Thymus (tissue), 11 donors: ENCODE measurements at regions not wholly inside any gene's neighbourhood (a gene's known extent, or its start where the extent isn't known, plus 50 kb on each side); places are given as distances from the start of the nearest gene placed in this dataset.

Experiments
- DNase-seq, 9 donors: peaks; one replicate each; pipeline ENCODE4 v3.0.0-alpha.2; 2013; ENCODE audit warnings: low spot score in 9 of 9, low read depth in 6 of 9, missing footprints in 1 of 9
- H3K27ac ChIP-seq, 2 donors: one replicate each; pipeline ENCODE4 v1.5.1; 2013; ENCODE audit warnings: control low read depth in 1 of 2, low read depth in 1 of 2, low read length in 1 of 2, mild to moderate bottlenecking in 1 of 2, moderate library complexity in 1 of 2
- H3K27me3 ChIP-seq, 2 donors: one replicate each; pipeline ENCODE4 v1.5.1; 2013; ENCODE audit warnings: low read length in 1 of 2; ENCODE audit not compliant: control insufficient read depth in 2 of 2, insufficient read depth in 1 of 2
- H3K36me3 ChIP-seq, 2 donors: one replicate each; pipeline ENCODE4 v1.5.1; 2013; ENCODE audit warnings: low read length in 1 of 2, mild to moderate bottlenecking in 1 of 2, moderate library complexity in 1 of 2; ENCODE audit not compliant: control insufficient read depth in 2 of 2, insufficient read depth in 2 of 2
- H3K4me1 ChIP-seq, 2 donors: one replicate each; pipeline ENCODE4 v1.5.1; 2013; ENCODE audit warnings: low read length in 2 of 2; ENCODE audit not compliant: control insufficient read depth in 2 of 2, insufficient read depth in 2 of 2
- H3K4me3 ChIP-seq, 2 donors: one replicate each; pipeline ENCODE4 v1.5.1; 2013; ENCODE audit warnings: low read length in 2 of 2, control low read depth in 1 of 2, mild to moderate bottlenecking in 1 of 2
- H3K9me3 ChIP-seq, 2 donors: one replicate each; pipeline ENCODE4 v1.5.1; 2013; ENCODE audit warnings: low read length in 1 of 2, mild to moderate bottlenecking in 1 of 2; ENCODE audit not compliant: control insufficient read depth in 2 of 2, insufficient read depth in 1 of 2
- WGBS: extraction: QIAGEN DNeasy Blood & Tissue Kit; methylation state at CpG from one replicate; pipeline ENCODE4 v1.1.7; 2013; 5-methylcytosine and 5-hydroxymethylcytosine counted together
- donor health status: healthy.

DNA sequence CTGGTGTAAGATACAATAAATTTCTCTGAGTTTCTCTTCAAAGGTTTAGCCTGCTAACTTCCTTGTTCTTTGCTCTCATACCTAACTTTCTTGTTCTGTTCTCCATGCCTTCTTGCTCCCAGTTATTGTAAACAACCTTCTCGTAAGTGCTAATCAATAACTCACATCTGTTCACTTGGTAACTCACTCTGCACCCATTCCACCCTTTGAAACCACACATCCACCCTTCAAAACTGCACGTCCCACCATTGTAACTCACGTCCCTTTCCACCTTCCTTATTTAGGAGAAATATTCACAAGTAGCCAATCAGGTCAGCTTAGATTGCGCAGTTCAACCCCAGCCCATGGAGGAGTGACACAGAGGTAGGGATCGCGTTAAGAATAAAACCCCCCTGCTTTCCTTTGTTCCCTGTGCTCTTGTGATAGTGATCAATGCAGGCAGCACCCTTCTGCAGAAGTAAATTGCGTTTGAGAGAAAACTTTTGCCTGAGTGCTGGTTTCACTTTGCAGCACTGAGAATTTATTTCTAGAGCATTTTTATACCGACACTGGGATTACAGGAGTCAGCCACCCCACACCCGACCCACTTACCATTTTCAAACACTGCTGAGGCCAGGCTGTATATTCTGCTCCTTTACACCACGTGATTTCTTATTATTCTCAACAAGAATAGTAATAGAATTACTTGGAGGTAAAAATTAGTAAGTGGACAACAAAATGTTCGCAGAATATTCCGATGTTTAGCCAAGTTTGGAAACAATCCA, 789.2 kb upstream of the RGS18 start:
- Histone ChIP-seq H3K9me3 (no peaks in the 10 kb centered on the region), H3K27me3 (no peaks in the 10 kb centered on the region), H3K4me1 (no peaks in the 10 kb centered on the region), H3K27ac (no peak overlapping the region), H3K36me3 (no peaks in the 10 kb centered on the region), H3K4me3 (no peak overlapping the region)
- no peak for DNase-seq
- 84% methylated on average over 12 of the region's 12 CpGs for WGBS

DNA sequence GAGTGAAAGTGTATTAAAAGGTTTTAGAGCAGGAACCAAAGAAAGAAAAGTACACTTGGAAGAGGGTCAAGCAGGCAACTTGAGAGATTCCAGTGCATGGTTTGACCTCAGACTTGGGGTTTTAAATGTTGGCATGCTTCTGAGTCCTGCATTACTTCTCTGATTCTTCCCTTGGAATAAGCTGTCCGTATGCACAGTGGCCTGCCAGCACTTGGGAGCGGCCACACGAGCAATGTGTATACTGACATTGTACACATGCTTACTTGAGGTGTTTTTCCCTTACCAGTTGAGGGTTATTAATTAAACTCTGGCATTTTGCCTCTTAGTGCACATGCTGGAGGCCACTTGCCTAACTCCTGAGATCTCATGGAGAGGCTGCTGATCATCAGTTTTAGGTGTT, 786.6 kb upstream of the RGS18 start:
- Histone ChIP-seq H3K27me3 (no peaks in the 10 kb centered on the region), H3K36me3 (no peaks in the 10 kb centered on the region), H3K4me1 (no peaks in the 10 kb centered on the region), H3K27ac (no peak overlapping the region), H3K9me3 (no peaks in the 10 kb centered on the region), H3K4me3 (no peak overlapping the region)
- DNase-seq: no peak
- 98% methylated on average over 3 of the region's 3 CpGs for WGBS

DNA sequence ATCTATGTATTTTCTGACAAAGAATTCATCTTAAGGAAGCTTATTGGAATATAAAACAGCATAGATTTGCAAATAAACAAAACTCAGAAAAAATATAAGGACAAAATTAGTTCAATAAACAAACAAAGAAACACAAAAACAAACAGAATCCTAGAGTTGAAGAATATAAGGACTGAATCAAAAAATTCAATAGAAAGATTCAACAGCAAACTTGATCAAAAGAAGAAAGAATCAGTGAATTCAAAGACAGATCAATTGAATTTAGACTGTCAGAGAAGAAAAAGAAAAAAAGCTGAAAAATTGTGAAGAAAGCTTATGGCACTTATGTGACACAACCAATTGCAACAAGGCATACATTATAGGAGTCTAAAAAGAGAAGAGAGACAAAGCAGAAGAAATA, 770.0 kb upstream of the RGS18 start:
- Histone ChIP-seq H3K9me3 (no peaks in the 10 kb centered on the region), H3K27me3 (no peaks in the 10 kb centered on the region), H3K4me3 (no peak overlapping the region), H3K27ac (no peak overlapping the region), H3K4me1 (no peaks in the 10 kb centered on the region), H3K36me3 (no peaks in the 10 kb centered on the region)
- DNase-seq: no peak

DNA sequence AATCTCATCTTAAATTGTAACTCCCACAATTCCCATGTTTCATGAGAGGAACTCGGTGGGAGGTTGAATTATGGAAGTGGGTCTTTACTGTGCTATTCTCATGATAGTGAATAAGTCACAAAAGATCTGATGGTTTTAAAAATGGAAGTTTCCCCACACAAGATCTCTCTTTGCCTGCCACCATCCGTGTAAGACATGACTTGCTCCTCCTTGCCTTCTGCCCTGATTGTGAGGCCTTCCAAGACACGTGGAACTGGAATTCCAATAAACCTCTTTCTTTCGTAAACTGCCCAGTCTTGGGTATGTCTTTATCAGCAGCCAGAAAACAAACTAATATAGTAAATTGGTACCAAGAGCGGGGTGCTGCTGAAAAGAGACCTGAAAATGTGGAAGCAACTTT, 761.6 kb upstream of the RGS18 start:
- WGBS: 89% methylated on average over 5 of the region's 5 CpGs
- no peaks in the 10 kb centered on the region for H3K36me3 ChIP-seq
- peaks cover 0 to 3% of the 10 kb centered on the region in 2 donors for H3K9me3 ChIP-seq
- DNase-seq: no peak
- no peaks in the 10 kb centered on the region for H3K4me1 ChIP-seq
- H3K27ac ChIP-seq: no peak overlapping the region
- H3K27me3 ChIP-seq: no peaks in the 10 kb centered on the region
- no peak overlapping the region for H3K4me3 ChIP-seq

DNA sequence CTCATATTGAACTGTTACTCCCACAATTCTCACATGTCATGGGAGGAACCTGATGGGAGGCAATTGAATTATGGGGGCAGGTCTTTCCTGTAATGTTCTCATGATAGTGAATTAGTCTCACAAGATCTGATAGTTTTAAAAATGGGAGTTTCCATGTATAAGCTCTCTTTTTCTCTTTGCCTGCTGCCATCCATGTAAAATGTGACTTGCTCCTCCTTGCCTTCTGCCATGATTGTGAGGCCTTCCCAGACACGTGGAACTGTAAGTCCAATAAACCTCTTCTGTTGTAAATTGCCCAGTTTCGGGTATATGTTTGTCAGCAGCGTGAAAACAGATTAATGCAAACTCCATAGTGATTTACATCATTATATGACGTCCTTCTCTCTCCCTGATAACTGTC, 759.7 kb upstream of the RGS18 start:
- DNase-seq: no peak
- Histone ChIP-seq H3K4me1 (no peaks in the 10 kb centered on the region), H3K36me3 (no peaks in the 10 kb centered on the region), H3K4me3 (no peak overlapping the region), H3K27ac (no peak overlapping the region), H3K27me3 (no peaks in the 10 kb centered on the region), H3K9me3 (peaks cover 0 to 3% of the 10 kb centered on the region in 2 donors)
- WGBS: 94% methylated on average over 4 of the region's 4 CpGs

DNA sequence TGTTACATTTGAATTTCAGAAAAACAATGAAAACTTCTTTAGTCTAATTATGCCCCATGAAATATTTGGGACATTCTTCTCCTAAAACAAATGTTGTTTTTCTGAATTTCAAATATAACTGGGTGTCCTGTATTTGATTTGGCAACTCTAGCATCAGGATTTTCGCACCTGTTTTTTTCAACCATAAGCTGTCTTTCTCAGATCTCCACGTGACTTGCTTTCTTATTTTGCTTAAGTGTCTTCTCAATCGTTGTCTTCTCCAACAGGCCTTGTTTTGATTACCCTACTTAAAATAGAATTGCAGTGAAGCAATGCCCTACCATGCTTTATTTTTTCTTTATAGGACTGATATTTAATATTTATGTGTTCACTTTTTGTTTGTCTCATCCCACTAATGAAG, 752.8 kb upstream of the RGS18 start:
- 94% methylated on average over 3 of the region's 3 CpGs for WGBS

DNA sequence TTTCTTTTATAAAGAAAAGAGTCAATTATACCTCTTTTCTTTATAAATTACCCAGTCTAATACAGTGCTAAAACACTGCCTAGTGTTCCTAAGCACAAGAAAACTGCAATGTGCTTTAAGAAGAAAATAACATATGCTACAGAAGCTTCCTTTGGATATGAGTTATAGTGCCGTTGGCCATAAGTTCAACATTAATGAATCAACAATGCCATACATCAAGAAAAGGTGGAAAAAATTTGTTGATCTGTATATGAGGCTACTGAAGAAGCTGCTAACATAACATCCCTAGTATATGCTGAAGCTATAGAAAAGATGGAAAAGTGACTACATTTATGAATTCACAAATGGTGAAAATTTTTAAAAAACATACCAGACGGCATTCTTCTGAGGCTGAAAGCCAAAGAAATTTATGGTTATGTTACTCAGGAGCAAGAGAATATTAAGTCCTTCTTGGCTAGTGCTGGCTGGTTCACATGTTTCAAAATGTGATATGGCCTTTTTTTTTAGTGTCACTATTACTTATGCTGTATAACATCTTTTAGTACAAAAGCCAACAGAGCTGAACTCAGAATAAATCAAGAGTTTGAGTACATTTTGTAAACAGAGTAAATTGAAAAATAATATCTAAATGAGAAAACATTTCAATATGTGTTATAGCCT, 743.2 kb upstream of the RGS18 start:
- Histone ChIP-seq H3K36me3 (no peaks in the 10 kb centered on the region), H3K9me3 (no peaks in the 10 kb centered on the region), H3K27ac (no peak overlapping the region), H3K27me3 (no peaks in the 10 kb centered on the region), H3K4me1 (no peaks in the 10 kb centered on the region), H3K4me3 (no peak overlapping the region)
- DNase-seq: no peak
- whole genome bisulfite sequencing: 89% methylated on average over 2 of the region's 2 CpGs

More for the DNA sequence above, 752.8 kb upstream of the RGS18 start:
- no peak overlapping the region for H3K27ac ChIP-seq
- H3K4me3 ChIP-seq: no peak overlapping the region
- no peaks in the 10 kb centered on the region for H3K27me3 ChIP-seq
- no peak for DNase-seq
- no peaks in the 10 kb centered on the region for H3K9me3 ChIP-seq
- no peaks in the 10 kb centered on the region for H3K36me3 ChIP-seq
- H3K4me1 ChIP-seq: no peaks in the 10 kb centered on the region

DNA sequence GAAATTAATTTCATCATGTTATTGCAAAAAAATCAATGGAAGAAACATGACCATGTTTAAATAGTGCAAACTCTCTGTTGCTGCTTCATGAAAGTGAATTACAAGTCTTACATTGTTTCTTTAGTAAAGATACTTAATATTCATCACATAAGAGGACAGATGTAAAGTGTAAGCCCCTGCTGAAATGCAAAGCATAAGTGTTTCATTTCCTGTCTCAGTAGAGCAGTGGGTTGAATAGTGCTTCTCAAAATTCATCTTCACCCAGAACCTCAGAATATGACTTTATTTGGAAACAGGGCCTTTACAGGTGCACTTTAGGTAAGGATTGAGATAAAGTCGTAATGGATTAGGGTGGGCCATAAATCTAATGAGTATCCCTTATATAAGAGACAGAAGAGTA, 738.4 kb upstream of the RGS18 start:
- H3K27ac ChIP-seq: no peak overlapping the region
- no peaks in the 10 kb centered on the region for H3K9me3 ChIP-seq
- H3K36me3 ChIP-seq: no peaks in the 10 kb centered on the region
- H3K4me1 ChIP-seq: no peaks in the 10 kb centered on the region
- H3K27me3 ChIP-seq: no peaks in the 10 kb centered on the region
- WGBS: 83% methylated on average over 1 of the region's 1 CpG
- DNase-seq: no peak
- no peak overlapping the region for H3K4me3 ChIP-seq

DNA sequence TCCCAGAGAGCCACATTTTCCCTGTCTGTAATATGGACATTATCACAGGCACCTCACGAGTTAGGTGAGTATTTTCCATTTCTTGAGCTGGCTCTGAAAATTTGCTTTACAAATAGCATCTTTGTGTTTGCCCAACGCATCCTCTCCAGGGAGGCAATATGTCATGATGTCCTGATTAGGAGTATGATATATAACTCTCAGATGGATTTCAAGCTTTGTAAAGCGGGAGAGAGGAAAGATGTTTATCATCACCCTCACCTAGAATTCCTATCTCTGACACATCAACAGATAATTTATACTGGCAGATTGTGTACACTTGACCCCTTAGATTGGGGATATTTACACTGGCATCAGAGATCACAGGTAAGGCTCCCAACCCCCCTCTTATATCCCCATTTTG, 730.7 kb upstream of the RGS18 start:
- WGBS: 96% methylated on average over 3 of the region's 3 CpGs
- H3K9me3 ChIP-seq: peaks cover 0 to under 1% of the 10 kb centered on the region in 2 donors

More for the DNA sequence above, 730.7 kb upstream of the RGS18 start:
- Histone ChIP-seq H3K36me3 (no peaks in the 10 kb centered on the region), H3K27ac (no peak overlapping the region), H3K4me1 (no peaks in the 10 kb centered on the region), H3K4me3 (no peak overlapping the region), H3K27me3 (no peaks in the 10 kb centered on the region)
- DNase-seq: no peak
